K562 (cell line): ENCODE measurements at regions not wholly inside any gene's neighbourhood (a gene's known extent, or its start where the extent isn't known, plus 50 kb on each side); places are given as distances from the start of the nearest gene placed in this dataset.

Source experiments
- CREM ChIP-seq: IDR thresholded peaks from 2 replicates; pipeline ENCODE4 v1.6.1; 2014; ENCODE audit warnings: antibody characterized with exemption, low read depth
- HMGN3 ChIP-seq: IDR thresholded peaks from 2 replicates; pipeline ENCODE4 v1.6.1; 2011; ENCODE audit warnings: borderline replicate concordance, low read depth, mild to moderate bottlenecking, mixed read lengths, low read length; ENCODE audit not compliant: insufficient read length; ENCODE audit errors: extremely low read depth
- KLF1 ChIP-seq: fragments of 450-650 bp; IDR thresholded peaks from 2 replicates; pipeline ENCODE4 v1.6.1; 2016; ENCODE audit warnings: missing genetic modification characterization, missing compliant biosample characterization
- MECOM ChIP-seq: fragments of 250-450 bp; sonication (Bioruptor Pico); IDR thresholded peaks from 2 replicates; pipeline ENCODE4 v1.8.0; 2022; ENCODE audit warnings: inconsistent platforms
- NCOA1 ChIP-seq: fragments of 450-650 bp; IDR thresholded peaks from 2 replicates; pipeline ENCODE4 v1.6.1; 2016; ENCODE audit warnings: low read depth
- NFATC3 ChIP-seq: fragments of 450-650 bp; IDR thresholded peaks from 2 replicates; pipeline ENCODE4 v1.6.1; 2017; ENCODE audit warnings: mild to moderate bottlenecking
- RBM14 ChIP-seq: fragments of 200-400 bp; formaldehyde crosslinking; IDR thresholded peaks from 2 replicates; pipeline ENCODE4 v1.6.1; 2018; ENCODE audit warnings: low read depth, mild to moderate bottlenecking, low read length, moderate library complexity, borderline replicate concordance; ENCODE audit not compliant: insufficient read depth
- SMAD2 ChIP-seq: fragments of 150-350 bp; IDR thresholded peaks from 2 replicates; pipeline ENCODE4 v1.6.1; 2014; ENCODE audit warnings: low read depth, mild to moderate bottlenecking, low read length
- TAF1 ChIP-seq: IDR thresholded peaks from 2 replicates; pipeline ENCODE4 v1.6.1; 2011; ENCODE audit warnings: mild to moderate bottlenecking, low read length, moderate library complexity; ENCODE audit not compliant: insufficient read depth, control insufficient read depth, severe bottlenecking; ENCODE audit errors: extremely low read depth
- TAL1 ChIP-seq: fragments of 450-650 bp; IDR thresholded peaks from 2 replicates; pipeline ENCODE4 v1.6.1; 2016; ENCODE audit warnings: mild to moderate bottlenecking
- U2AF2 ChIP-seq: fragments of 200-400 bp; formaldehyde crosslinking; optimal IDR thresholded peaks from 2 replicates; pipeline ENCODE3; 2017; ENCODE audit warnings: low read depth, mild to moderate bottlenecking, low read length
- ZNF407 ChIP-seq: fragments of 450-650 bp; IDR thresholded peaks from 2 replicates; pipeline ENCODE4 v1.6.1; 2016; ENCODE audit warnings: low read depth
- ZNF444 ChIP-seq: fragments of 250-450 bp; sonication (Bioruptor Pico); IDR thresholded peaks from 2 replicates; pipeline ENCODE4 v1.4.0; 2020; ENCODE audit warnings: mild to moderate bottlenecking, moderate library complexity
- ZNF668 ChIP-seq: fragments of 250-450 bp; sonication (Bioruptor Pico); IDR thresholded peaks from 2 replicates; pipeline ENCODE4 v1.8.0; 2022; ENCODE audit warnings: mild to moderate bottlenecking, inconsistent platforms
- TF ChIP-seq, protein P1 (sequence below), 2 experiments: IDR thresholded peaks; 2 replicates each; pipeline ENCODE4 v1.6.1; 2011; ENCODE audit warnings: borderline replicate concordance in 1 of 2, control low read depth in 1 of 2, low read depth in 1 of 2, low read length in 1 of 2, mild to moderate bottlenecking in 1 of 2, mixed read lengths in 1 of 2, moderate library complexity in 1 of 2; ENCODE audit not compliant: insufficient read depth in 1 of 2, insufficient read length in 1 of 2, poor library complexity in 1 of 2, severe bottlenecking in 1 of 2; ENCODE audit errors: extremely low read depth in 1 of 2

GRCh38 chr18:68219872-68220271 is 495.0 kb downstream of the TMX3 start (continued):
- TF ChIP-seq HMGN3 (no peak), ZNF444 (no peak), ZNF407 (no peak), ZNF668 (no peak), CREM (no peak), KLF1 (tag) (no peak), NFATC3 (no peak), U2AF2 (no peak), RBM14 (no peak), MECOM (CRISPR knock-in tag) (no peak), SMAD2 (no peak), TAL1 (no peak), TAF1 (no peak), NCOA1 (no peak)
- TF ChIP-seq, protein P1, sequence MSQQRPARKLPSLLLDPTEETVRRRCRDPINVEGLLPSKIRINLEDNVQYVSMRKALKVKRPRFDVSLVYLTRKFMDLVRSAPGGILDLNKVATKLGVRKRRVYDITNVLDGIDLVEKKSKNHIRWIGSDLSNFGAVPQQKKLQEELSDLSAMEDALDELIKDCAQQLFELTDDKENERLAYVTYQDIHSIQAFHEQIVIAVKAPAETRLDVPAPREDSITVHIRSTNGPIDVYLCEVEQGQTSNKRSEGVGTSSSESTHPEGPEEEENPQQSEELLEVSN (IDR thresholded peaks at IDR 0.05; ENCODE audit: borderline replicate concordance in 1 of 2, extremely low read depth in 1 of 2, insufficient read depth in 1 of 2, insufficient read length in 1 of 2, low read depth in 1 of 2, low read length in 1 of 2, poor library complexity in 1 of 2, severe bottlenecking in 1 of 2): no peak
